ENCODE measurements at regions not wholly inside any gene's neighbourhood (a gene's known extent, or its start where the extent isn't known, plus 50 kb on each side); places are given as distances from the start of the nearest gene placed in this dataset.
A peak's percentile ranks its signal among the peaks of the same experiment; 100 is the strongest.

GRCh38 chr9:103789686-103790085, 304.4 kb upstream of the SMC2 start:
- DNase-seq (ENCODE audit: low spot score): no peak

DNA sequence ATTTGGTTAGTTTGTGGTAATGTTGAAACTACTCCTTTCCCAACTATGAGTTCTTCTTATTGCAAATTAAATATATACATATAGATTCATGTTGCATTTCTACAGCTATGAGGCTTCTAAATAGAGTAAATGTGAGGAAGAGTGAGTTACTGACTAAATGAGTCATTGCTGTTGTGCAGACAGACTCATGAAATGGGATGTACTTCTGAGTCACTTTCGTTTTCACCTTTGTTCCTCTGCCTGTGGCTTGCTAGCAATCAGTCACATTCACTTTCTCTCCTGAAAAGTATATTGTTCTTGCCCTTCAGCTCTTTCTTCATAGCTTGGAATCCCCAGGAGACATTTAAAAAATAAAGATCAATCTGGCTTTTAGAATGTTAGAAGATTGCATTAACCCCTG, 295.5 kb upstream of the SMC2 start:
- peak; percentile 7 for DNase-seq (ENCODE audit: low spot score)

GRCh38 chr9:103799959-103800358, 294.1 kb upstream of the SMC2 start:
- no peak for DNase-seq (ENCODE audit: low spot score)

DNA sequence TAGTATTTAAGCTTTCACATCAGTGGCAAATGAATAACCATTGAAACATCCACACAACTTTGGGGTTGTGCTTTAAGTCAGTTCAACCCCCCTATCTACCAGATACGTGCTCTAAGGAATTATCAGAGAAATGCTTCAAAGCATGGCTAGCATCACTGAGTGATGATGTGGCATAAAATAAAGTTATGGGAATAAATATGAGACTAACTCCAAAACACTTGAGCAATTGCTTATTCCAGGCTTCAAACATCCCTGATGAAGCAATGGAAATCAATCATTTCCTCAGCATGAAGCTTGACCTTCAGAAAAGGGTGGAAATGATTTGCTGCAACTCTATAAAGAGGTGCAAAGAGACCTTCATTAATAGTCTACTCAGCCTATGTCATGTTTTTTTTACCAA, 292.0 kb upstream of the SMC2 start:
- DNase-seq (ENCODE audit: low spot score): no peak

DNA sequence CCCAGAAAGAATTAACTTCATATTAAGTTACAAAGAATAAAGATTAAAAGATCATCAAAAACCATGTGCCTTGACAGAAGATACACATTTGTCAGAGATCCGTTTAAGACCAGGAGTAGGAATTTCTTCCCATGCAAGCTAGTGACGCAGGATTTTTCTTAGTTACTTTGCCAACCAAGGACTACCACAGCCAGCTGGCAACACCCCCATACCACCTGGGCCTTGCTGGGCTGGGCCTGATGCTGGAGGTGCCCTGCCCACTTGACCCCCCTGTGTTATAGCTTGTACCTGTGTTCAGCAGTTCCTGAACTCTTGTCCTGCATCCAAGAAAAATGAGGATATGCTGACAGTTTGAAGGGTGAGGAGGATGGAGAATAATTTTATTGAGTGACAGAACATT, 290.9 kb upstream of the SMC2 start:
- no peak for DNase-seq (ENCODE audit: low spot score)

- DNase-seq (ENCODE audit: low spot score): no peak
These were observed 289.9 kb upstream of the SMC2 start for GRCh38 chr9:103804077-103804735.

DNA sequence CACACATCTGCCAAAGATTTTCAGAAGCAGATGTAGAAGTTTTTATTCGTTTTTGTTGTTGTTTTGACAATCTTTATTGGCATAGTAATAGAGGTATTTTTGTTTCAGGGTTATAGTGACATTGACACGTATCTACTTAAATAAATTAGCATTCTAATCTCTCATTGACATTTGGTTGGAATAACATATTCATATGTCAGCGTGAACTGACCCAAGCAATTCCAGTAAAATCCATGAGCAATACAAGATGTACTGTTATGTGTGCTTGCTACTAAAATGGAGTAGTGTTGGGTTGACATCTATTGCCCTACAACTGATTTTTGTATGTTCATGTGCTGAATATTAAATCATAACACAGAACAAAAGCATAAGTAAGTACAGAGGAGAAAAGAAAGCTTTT, 284.4 kb upstream of the SMC2 start:
- DNase-seq (ENCODE audit: low spot score): no peak

DNA sequence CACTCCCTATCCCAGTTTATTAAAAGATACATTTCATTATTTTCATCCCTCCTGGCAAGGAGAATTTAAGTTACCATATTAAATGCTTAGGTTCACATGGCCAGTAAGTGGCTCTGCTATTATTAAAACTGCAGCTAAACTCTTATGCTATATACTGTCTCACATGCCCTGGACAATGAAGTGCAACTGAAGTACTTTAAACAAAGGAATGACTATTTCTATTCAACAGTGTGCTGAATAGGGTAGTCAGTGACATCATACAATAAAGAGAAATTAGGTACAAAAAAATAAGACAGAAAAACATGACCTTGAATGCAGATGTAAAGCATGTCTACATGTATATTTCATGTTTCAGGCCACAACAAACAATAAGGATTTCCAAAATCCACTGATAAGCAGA, 282.6 kb upstream of the SMC2 start:
- no peak for DNase-seq (ENCODE audit: low spot score)

DNA sequence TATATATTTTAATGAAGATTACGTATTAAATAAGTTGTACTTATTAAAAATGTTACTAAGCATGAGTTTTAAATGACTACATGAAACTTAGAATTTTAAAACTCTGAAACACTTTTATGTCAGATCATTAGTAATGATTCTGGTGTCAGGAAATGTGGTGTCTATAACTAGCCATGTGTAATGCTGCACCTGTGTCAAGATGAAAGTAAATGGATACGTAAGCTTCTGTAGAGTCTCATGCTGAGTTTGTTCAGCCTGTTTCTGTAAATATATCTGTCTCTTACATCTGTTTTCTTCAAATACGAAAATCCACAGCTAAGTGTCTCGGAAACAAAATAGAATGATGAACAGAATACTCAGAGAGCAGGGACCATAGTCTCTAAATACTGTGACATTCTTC, 278.0 kb upstream of the SMC2 start:
- DNase-seq (ENCODE audit: low spot score): no peak

DNA sequence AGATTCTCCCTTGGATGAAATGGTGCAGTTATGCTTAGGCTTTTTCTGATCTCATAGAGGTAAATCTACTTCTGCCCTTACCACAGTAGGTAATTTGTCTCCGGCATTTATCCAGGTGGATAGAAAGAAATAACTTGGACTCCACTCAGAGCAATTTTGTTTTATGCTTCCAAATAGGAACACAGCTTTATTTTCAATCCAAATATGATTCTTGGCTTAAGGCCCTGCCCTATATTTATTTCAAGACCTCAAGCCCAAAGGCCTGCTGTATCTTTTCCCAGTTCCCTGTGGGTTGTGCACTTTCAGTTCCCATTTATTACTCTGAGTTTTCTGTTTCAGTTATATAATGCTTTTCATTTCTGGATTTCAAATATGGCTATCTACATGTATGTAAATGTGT, 274.2 kb upstream of the SMC2 start:
- DNase-seq (ENCODE audit: low spot score): no peak

DNA sequence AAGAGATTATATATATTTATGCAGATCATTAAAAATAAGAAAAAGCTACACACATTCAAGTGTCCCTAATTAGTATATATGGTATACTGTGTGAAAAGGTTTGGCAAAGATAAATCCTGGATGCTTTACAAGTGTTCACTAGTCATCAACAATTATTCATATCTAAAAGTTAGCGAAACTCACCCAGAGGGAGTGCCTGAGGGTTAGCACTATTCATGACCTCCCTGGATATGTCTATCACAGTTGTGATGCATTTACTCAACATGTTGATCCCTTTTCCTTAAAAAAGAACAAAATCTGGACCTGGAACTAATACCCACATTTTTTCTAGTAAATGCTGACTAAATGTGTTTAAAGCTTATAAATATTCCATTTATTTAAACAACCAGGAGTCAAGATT, 273.0 kb upstream of the SMC2 start:
- no peak for DNase-seq (ENCODE audit: low spot score)

DNA sequence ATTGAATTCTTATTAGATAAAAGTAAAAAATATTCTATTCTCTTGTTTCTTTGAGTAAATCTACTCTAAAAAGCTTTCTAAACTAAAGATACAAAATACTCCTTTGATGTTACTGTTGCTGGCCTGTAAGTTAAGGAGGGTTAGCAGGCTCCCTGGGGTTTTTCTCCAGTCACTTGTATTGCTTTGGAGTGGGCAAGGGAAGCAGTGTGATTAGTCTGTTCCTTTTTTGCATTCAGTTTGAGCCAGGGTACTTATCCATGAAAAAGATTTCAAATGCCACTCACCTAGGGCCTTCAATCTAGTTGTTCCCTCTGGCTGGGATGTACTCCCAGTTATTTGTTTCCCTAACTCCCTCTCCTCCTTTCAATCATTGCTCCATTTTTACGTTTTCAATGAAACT, 256.2 kb upstream of the SMC2 start:
- DNase-seq (ENCODE audit: low spot score): no peak

DNA sequence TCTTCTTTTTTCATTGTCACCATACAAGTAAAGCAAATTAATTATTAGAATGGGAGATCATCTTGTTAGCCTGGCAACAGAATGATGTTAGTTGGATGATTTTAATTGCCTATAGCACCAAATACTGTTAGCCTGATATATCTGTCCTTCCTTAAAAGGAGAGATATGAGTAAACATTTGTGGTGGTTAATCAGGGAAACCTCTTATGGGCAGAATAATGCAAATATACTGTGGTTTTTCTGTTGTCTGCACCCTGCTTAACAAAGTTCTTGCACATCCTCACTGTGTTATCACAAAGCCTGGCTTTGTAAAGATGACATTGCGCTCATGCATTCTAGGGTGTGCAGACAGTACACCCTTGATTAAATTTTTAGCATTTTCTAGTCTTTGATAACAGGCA, 254.9 kb upstream of the SMC2 start:
- no peak for DNase-seq (ENCODE audit: low spot score)

- DNase-seq (ENCODE audit: low spot score): no peak
These were observed 226.2 kb upstream of the SMC2 start for GRCh38 chr9:103867886-103868285.

DNA sequence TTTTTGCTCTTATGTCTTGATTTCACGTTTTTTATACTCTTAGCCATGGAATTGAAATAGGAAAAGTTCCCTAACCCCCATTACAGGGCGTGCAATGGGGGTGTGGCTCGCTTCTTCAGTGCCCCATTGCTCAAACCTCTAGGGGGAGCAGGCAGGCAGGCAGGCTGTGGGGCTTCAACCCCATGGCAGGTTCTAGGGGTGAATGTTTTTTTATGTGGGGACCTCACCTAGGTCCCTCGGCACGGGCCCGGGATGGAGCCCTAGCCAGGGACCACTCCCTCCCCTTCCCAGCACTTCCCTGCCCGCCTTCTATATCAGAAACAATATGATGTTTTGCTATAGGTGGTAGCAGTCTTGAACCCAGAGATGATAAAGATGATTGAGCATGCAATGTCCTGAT, 221.3 kb upstream of the SMC2 start:
- no peak for DNase-seq (ENCODE audit: low spot score)

DNA sequence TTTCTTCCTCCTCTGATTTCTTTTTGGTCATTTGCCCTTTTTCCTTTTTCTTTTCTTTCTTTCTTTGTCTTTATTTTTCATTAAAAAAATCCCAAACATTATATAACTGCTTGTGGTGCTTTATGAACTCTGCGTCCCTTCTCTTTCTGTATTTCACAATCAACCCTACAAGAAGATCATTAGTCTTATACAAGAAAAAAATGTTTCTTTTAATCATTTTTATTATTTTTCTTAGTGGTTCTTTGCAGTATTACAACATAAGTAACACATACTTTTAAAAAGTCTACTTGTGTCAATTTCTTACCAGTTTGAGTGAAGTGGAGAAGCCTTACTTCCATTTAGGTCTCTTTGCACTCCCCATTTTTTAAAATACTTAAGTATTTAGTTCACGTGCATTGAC, 212.7 kb upstream of the SMC2 start:
- DNase-seq (ENCODE audit: low spot score): no peak

DNA sequence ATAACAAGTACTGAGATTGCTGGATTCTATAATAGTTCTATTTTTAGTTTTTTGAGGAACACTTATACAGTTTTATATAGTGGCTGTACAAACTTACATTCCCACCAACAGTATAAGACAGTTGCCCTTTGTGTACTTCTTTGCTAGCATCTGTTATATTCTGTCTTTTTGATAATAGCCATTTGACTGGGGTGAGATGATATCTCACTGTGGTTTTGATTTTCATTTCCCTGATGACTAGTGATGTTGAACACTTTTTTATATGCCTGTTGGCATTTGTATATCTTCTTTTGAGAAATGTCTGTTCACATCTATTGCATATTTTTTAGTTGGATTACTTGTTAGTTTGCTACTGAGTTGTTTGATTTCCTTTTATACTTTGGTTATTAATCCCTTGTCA, 204.1 kb upstream of the SMC2 start:
- DNase-seq (ENCODE audit: low spot score): no peak

GRCh38 chr9:103894184-103894583, 199.9 kb upstream of the SMC2 start:
- no peak for DNase-seq (ENCODE audit: low spot score)

GRCh38 chr9:103898550-103898949, 195.6 kb upstream of the SMC2 start:
- no peak for DNase-seq (ENCODE audit: low spot score)

GRCh38 chr9:103899866-103900265, 194.2 kb upstream of the SMC2 start:
- DNase-seq (ENCODE audit: low spot score): no peak

DNA sequence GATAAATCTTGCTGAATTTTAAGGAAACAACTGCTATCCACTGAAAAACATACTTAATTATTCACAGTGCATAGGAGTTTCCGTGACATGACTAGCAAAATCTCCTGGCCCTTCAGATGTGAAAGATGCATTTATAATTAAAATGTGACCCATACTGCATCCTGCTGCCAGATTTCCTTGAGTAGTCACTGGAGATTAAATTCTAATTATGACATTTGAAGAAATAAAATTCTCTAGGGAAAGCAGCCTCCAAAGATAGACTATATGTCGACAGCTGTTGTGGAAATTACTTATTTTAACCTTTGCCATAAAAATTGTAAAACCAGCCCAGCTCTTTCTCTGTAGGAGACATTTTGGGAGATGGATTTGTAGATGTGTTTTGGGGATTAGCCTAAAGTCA, 193.6 kb upstream of the SMC2 start:
- no peak for DNase-seq (ENCODE audit: low spot score)

- no peak for DNase-seq (ENCODE audit: low spot score)
These were observed 191.8 kb upstream of the SMC2 start for GRCh38 chr9:103902263-103902662.

- DNase-seq (ENCODE audit: low spot score): no peak
These were observed 189.9 kb upstream of the SMC2 start for GRCh38 chr9:103904242-103904641.

GRCh38 chr9:103913899-103914298, 180.2 kb upstream of the SMC2 start:
- DNase-seq (ENCODE audit: low spot score): no peak

All from CD4-positive, alpha-beta T cell treated with Interleukin-15 for 4 hours (primary cell).